HG02623 (cell line): ENCODE measurements at regions not wholly inside any gene's neighbourhood (a gene's known extent, or its start where the extent isn't known, plus 50 kb on each side); places are given as distances from the start of the nearest gene placed in this dataset.

ENCODE experiments used
- ATAC-seq: cut with Tn5 transposase; IDR thresholded peaks from one replicate; pipeline ENCODE4 v1.9.1; 2021; ENCODE audit warnings: moderate library complexity; ENCODE audit not compliant: unreplicated experiment

DNA sequence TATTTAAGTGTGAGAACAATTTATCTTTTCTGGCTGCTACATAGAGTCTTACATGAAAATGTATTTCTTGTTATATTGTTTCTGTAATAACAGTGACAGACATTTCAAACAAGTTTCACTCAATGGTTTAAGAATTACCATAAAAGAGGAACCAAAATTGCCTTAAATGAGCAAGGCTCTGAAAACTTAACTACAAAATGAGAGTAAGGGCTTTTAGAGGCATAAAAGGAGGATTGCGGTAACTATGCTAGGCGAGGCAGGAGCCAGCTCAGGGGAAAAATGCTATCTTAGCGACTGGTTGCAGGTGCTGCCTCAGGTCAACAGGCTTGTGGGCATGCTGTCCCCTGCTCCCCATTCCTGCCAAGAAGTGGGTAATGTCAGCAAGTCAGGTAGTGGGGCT is 81.7 kb upstream of the MSI2 start:
- peak; percentile 66 for ATAC-seq

DNA sequence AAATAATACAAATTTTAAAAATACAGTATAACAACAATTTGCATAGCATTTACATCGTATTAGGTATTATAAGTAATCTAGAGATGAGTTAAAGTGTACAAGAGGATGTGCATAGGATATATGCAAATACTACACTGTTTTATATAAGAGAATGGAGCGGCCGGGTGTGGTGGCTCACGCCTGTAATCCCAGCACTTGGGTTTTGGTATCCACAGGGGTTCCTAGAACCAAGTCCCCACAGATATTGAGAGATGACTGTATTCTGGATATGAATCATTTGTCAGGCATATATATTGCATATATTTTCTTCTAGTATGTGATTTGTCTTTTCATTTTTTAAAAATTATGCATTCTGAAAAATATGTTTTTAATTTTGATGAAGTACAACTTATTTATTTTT is 77.5 kb upstream of the MSI2 start:
- no peak for ATAC-seq

DNA sequence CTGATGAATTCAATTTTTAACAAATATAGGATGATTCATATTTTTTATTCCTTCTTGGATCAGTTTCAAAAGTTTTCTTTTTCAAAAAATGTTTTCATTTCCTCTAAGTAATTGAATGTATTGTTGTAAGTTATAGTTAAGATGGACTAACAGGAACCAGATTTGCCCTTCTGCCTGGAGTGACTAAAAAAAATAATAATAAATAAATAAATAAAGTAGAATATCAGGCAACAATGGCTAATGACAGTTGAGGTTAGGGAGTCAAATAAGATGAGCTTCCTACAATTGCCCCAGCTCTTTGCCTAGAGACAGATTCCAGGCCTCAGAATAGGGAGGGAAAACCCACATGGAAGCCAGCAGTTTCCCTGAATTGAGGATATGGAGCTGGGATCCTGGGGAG is 73.7 kb upstream of the MSI2 start:
- no peak for ATAC-seq

DNA sequence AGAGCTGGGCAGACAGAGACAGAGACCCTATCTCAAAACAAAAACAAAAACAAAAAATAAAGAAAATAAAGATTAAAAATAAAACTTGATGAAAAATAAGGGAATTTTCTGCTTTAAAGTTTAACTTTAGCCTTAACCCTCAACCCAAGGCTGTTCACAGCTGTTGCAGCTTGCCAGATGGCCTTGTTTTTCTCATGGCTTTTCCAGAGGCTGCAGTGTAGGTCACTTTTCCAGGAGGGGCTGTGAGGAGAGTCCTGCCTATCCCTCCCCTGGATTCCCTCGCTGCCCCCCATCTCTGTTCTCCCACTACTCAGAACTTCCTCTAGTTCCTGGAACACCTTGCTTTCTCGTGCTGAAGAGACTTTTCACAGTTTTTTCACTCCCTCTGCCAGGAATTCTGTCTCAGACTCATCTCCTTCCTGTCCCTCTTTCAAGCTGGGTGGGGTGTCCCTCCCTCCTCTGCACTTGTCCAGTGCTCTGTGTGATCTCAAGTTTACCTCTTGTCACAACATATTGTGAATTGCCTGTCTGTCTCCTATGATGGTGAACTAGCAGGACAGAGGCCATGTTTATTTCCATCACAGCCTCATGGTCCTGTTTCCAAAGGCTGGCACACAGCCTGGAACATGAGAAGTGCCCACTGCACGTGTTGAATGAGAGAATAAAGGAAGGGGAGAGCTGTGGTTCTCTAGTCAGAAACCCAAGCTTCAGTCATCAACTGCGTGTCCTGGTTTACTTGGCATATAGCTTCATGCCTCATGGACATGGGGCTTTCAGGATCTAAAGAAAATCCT is 69.9 kb upstream of the MSI2 start:
- ATAC-seq, result no peak

DNA sequence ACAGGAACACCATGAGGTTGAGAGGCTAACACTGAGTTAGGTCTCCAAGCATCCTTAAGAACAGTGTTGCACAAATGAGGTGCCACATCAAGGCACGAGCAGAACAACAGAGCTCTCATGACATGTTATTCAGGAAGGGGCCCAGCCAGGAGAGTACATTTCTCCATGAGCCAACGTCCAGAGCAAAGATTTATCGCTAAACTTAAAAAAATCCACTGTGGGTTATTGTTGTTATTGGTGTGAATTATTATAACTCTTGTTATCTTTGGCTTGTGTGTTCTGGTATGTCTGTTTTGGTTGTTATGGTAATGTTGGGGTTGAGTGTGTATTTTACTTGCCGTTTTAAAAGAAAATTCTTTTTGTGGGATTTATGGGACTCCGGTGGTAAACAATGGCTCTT is 68.9 kb upstream of the MSI2 start:
- no peak for ATAC-seq

DNA sequence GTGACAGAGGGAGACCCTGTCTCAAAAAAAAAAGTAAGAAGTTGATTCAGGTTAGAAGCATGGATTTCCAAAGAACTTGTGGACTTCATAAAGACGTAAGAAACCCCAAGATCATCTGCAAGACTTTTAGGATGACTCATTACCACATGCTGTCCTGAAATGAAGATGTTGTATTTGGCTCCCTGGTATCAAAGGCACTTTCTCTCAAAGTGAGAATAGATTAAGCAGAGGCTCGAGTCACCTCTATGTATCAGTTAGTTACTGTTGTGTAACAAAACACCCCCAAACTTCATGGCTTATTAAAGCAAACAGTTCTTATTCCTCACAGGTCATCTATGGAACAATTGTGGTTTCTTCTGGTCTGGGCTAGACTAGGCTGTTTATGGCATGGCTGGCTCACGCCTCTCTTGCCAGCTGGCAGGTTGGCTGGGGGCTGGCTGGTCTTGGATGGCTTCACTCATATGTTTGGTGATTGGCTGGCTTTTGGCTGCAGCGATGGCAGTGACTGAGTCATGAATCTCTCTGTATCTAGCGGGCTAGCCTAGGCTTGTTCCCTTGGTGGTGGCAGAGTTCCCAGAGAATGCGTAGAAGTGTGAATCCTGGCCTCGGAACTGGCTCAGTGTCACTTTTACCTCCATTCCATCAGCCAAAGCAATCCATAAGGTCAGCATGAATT is 60.4 kb upstream of the MSI2 start:
- ATAC-seq, result no peak

DNA sequence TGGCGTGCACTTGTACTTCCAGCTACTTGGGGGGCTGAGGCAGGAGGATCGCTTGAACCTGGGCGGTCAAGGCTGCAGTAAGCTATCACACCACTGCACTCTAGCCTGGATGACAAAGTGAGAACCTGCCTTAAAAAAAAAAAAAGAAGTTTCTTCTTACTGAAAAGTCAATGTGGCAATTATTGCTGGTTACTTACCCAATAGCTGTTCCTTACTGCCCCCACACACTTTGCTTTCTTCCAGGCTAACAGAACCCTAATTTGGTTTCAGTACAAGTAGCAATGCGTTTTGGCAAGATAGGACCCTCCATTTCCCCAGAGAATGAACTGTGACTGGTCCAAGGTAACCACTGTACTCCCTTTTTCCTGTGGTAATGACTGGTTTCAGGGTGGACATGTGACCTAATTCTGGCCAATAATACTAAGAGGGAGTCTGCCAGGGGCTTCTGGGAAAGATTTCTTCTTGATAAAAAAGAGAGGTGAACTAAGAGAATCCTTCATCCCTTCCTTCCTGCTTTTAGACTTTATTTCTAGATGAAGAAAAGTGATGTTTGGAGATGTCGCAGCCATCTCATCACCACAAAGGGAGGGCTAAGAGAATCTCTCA is 58.8 kb upstream of the MSI2 start:
- no peak for ATAC-seq

DNA sequence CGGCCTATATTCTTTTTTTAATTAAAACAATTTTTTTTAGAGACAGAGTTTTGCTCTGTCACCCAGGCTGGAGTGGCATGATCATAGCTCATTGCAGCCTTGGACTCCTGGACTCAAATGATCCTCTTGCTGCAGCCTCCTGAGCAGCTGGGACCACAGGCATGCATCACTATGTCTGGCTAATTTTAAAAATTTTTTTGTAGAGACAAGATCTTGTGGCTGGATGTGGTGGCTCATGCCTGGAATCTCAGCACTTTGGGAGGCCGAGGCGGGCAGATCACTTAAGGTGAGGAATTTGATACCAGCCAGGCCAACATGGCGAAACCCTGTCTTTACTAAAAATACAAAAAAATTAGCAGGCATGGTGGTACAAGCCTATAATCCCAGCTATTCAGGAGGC is 54.8 kb upstream of the MSI2 start:
- ATAC-seq, result no peak

DNA sequence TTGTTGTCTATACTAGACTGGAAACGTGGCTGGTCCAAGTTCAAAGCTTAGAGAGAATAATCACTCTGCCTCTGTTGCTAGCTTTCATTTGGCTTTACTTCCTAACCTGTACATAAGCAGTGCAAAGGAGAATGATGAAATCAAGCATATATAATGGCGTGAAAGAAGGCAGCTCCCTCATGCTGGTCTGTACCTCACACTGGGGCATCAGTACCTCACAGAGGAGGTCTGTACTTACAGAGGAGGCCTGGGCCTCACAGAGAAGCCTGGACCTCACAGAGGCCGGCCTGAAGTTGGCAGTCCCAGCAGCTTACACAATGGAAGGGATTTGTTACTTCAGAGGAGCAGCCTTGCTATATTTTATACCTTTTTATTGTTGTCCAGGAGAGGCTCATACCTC is 53.3 kb upstream of the MSI2 start:
- ATAC-seq, result no peak
